HepG2 (cell line): ENCODE measurements at regions not wholly inside any gene's neighbourhood (a gene's known extent, or its start where the extent isn't known, plus 50 kb on each side); places are given as distances from the start of the nearest gene placed in this dataset.

Source experiments
- ATAC-seq: fragments of 200-7000 bp; cut with Tn5 transposase; 3 replicates; pipeline ENCODE4 v1.9.1; 2020; ENCODE audit warnings: mild to moderate bottlenecking, moderate library complexity
- BruUV-seq: library from RNA; stranded (reverse); fragments of 400-500 nt; replicated peaks from 2 replicates; lab custom pipeline; 2021; lab: Mats Ljungman, UMichigan
- CTCF ChIA-PET: fragments of 300-600 bp; formaldehyde crosslinking; extraction: SDS; loops from one replicate; lab custom pipeline; 2021; ENCODE audit warnings: low total read pairs, inconsistent platforms, low intra/inter-chr PET ratio; lab: Yijun Ruan, JAX
- POLR2A ChIA-PET: fragments of 350-600 bp; sonication (Branson Sonifier 250); formaldehyde crosslinking; loops from one replicate; lab custom pipeline; 2020; ENCODE audit warnings: antibody characterized with exemption, inconsistent platforms; lab: Yijun Ruan, JAX
- DNase-seq: peaks from one replicate; pipeline ENCODE4 v3.0.0-alpha.2; 2015; ENCODE audit warnings: low spot score
- FAIRE-seq: peaks from 3 replicates; lab custom pipeline; 2011; peaks lifted over from hg19 to GRCh38; lab: Jason Lieb, UNC
- H2AFZ ChIP-seq: one replicate; pipeline ENCODE4 v1.6.1; 2011; ENCODE audit warnings: low read length, inconsistent platforms
- H3K27ac ChIP-seq: fragments of 300-600 bp; 3 replicates; pipeline ENCODE4 v1.8.0; 2011; ENCODE audit warnings: mixed run types, mild to moderate bottlenecking, mixed read lengths, low read length, inconsistent platforms; ENCODE audit not compliant: insufficient read depth; ENCODE audit errors: extremely low read length
- H3K27me3 ChIP-seq, 2 experiments: fragments of 200-600 bp in 1 of 2; 2 replicates in 1 of 2; 3 replicates in 1 of 2; pipeline versions ENCODE4 v1.6.0 to v1.8.0; 2011; ENCODE audit warnings: low read length in 2 of 2, mild to moderate bottlenecking in 2 of 2, moderate library complexity in 2 of 2, inconsistent platforms in 1 of 2; ENCODE audit not compliant: insufficient read depth in 2 of 2, control insufficient read depth in 1 of 2
- H3K36me3 ChIP-seq, 2 experiments: fragments of 200-600 bp in 1 of 2; replicated peaks in 1 of 2; 2 replicates in 1 of 2; 3 replicates in 1 of 2; pipeline versions ENCODE4 v1.5.1 to v1.8.0; 2011; ENCODE audit warnings: low read length in 2 of 2, inconsistent platforms in 1 of 2; ENCODE audit not compliant: insufficient read depth in 2 of 2, control insufficient read depth in 1 of 2
- H3K4me1 ChIP-seq: 2 replicates; pipeline ENCODE4 v1.5.1; 2012; ENCODE audit warnings: low read length, inconsistent platforms; ENCODE audit not compliant: insufficient read depth
- H3K4me2 ChIP-seq: 2 replicates; pipeline ENCODE4 v1.6.0; 2011; ENCODE audit warnings: low read depth, low read length, inconsistent platforms
- H3K4me3 ChIP-seq, 3 experiments: fragments of 200-600 bp in 1 of 3; sonication (generic), shearing (Covaris generic) in 1 of 3; replicated peaks in 1 of 3; 2 replicates each; pipeline ENCODE4 v1.5.1; 2011 to 2016; ENCODE audit warnings: low read length in 3 of 3, inconsistent platforms in 2 of 3, low read depth in 2 of 3, mild to moderate bottlenecking in 2 of 3, control low read depth in 1 of 3, mixed read lengths in 1 of 3; ENCODE audit not compliant: insufficient read depth in 1 of 3
- H3K79me2 ChIP-seq: one replicate; pipeline ENCODE4 v1.6.1; 2011; ENCODE audit warnings: low read length, inconsistent platforms; ENCODE audit not compliant: insufficient read depth
- H3K9ac ChIP-seq: 2 replicates; pipeline ENCODE4 v1.6.0; 2011; ENCODE audit warnings: mild to moderate bottlenecking, low read depth, low read length, inconsistent platforms; ENCODE audit not compliant: insufficient read depth
- H3K9me3 ChIP-seq: 2 replicates; pipeline ENCODE4 v1.5.1; 2012; ENCODE audit warnings: mild to moderate bottlenecking, low read length
- H4K20me1 ChIP-seq: 2 replicates; pipeline ENCODE4 v1.6.0; 2011; ENCODE audit warnings: inconsistent platforms, mild to moderate bottlenecking, low read length, moderate library complexity; ENCODE audit not compliant: insufficient read depth
- ATM ChIP-seq: fragments of 450-650 bp; IDR thresholded peaks from 2 replicates; pipeline ENCODE4 v1.7.1; 2017; ENCODE audit warnings: mild to moderate bottlenecking, borderline replicate concordance
- E2F5 ChIP-seq: sonication (generic); formaldehyde crosslinking; conservative IDR thresholded peaks from 2 replicates; pipeline ENCODE4 v1.4.0; 2020; ENCODE audit warnings: missing genetic modification reagents
- FOXO4 ChIP-seq: sonication (generic); formaldehyde crosslinking; conservative IDR thresholded peaks from 2 replicates; pipeline ENCODE4 v1.8.1; 2023; ENCODE audit warnings: missing genetic modification reagents
- GTF3A ChIP-seq: sonication (generic); formaldehyde crosslinking; conservative IDR thresholded peaks from 2 replicates; pipeline ENCODE4 v1.4.0; 2020; ENCODE audit warnings: mild to moderate bottlenecking, missing genetic modification reagents
- HOXA9 ChIP-seq: sonication (generic); formaldehyde crosslinking; IDR thresholded peaks from 2 replicates; pipeline ENCODE4 v1.8.1; 2022; ENCODE audit warnings: missing genetic modification reagents, mild to moderate bottlenecking, moderate library complexity, borderline replicate concordance
- IKZF5 ChIP-seq: IDR thresholded peaks from 2 replicates; pipeline ENCODE4 v1.6.1; 2018; ENCODE audit warnings: missing genetic modification reagents, mild to moderate bottlenecking, missing compliant biosample characterization
- ISX ChIP-seq: sonication (generic); formaldehyde crosslinking; conservative IDR thresholded peaks from 2 replicates; pipeline ENCODE4 v1.5.0; 2020; ENCODE audit warnings: missing genetic modification reagents
- KDM2A ChIP-seq: sonication (generic); formaldehyde crosslinking; IDR thresholded peaks from 2 replicates; pipeline ENCODE4 v1.4.0; 2020; ENCODE audit warnings: low read depth, missing genetic modification reagents, borderline replicate concordance
- MED13 ChIP-seq: sonication (generic); formaldehyde crosslinking; IDR thresholded peaks from 2 replicates; pipeline ENCODE4 v1.5.0; 2020; ENCODE audit warnings: missing genetic modification reagents
- RBM39 ChIP-seq: fragments of 200-400 bp; formaldehyde crosslinking; IDR thresholded peaks from one replicate; pipeline ENCODE4 v1.6.1; 2018; ENCODE audit warnings: antibody characterized with exemption, mild to moderate bottlenecking, low read depth, low read length; ENCODE audit not compliant: poor library complexity, severe bottlenecking
- TOPORS ChIP-seq: sonication (generic); formaldehyde crosslinking; IDR thresholded peaks from 2 replicates; pipeline ENCODE4 v1.8.0; 2023; ENCODE audit warnings: mild to moderate bottlenecking, missing genetic modification reagents
- U2AF1 ChIP-seq: fragments of 200-400 bp; formaldehyde crosslinking; optimal IDR thresholded peaks from 2 replicates; pipeline ENCODE3; 2017; ENCODE audit warnings: mild to moderate bottlenecking, low read depth, low read length
- ZBTB3 ChIP-seq: sonication (generic); formaldehyde crosslinking; IDR thresholded peaks from 2 replicates; pipeline ENCODE4 v1.4.0; 2020; ENCODE audit warnings: low read depth, mild to moderate bottlenecking, moderate library complexity, missing genetic modification reagents, borderline replicate concordance
- ZNF512B ChIP-seq: sonication (generic); formaldehyde crosslinking; IDR thresholded peaks from 2 replicates; pipeline ENCODE4 v1.5.1; 2020; ENCODE audit warnings: missing genetic modification reagents, mild to moderate bottlenecking, borderline replicate concordance
- ZNF562 ChIP-seq: sonication (generic); formaldehyde crosslinking; IDR thresholded peaks from 2 replicates; pipeline ENCODE4 v1.8.0; 2022; ENCODE audit warnings: missing genetic modification reagents, borderline replicate concordance
- ZNF577 ChIP-seq: sonication (generic); formaldehyde crosslinking; IDR thresholded peaks from 2 replicates; pipeline ENCODE4 v1.4.0; 2020; ENCODE audit warnings: mild to moderate bottlenecking, low read depth, missing genetic modification reagents, borderline replicate concordance
- ZNF703 ChIP-seq: sonication (generic); formaldehyde crosslinking; IDR thresholded peaks from 2 replicates; pipeline ENCODE4 v1.5.1; 2020; ENCODE audit warnings: missing genetic modification reagents, mild to moderate bottlenecking, moderate library complexity, borderline replicate concordance
- ZNF839 ChIP-seq: sonication (generic); formaldehyde crosslinking; IDR thresholded peaks from 2 replicates; pipeline ENCODE4 v1.4.0; 2020; ENCODE audit warnings: missing genetic modification reagents, mild to moderate bottlenecking, borderline replicate concordance
- WGBS: methylation state at CpG from one replicate; pipeline ENCODE4 v1.1.6; 2017; ENCODE audit warnings: low lambda C conversion rate; 5-methylcytosine and 5-hydroxymethylcytosine counted together
- in situ Hi-C: cut with HindIII; loops from 2 replicates; pipeline ENCODE4 v1.10.0; 2017; ENCODE audit warnings: low pct_unique_long_range_greater_than_20kb; ENCODE audit not compliant: extremely low pct_ligation_motif_present
- intact Hi-C: fragments of 100-400 bp; cut with micrococcal nuclease; formaldehyde crosslinking; loops from one replicate; pipeline ENCODE4 v1.10.0; 2022; ENCODE audit not compliant: unreplicated experiment

- no peak for TF ChIP-seq ZNF512B (CRISPR knock-in tag)
- TF ChIP-seq RBM39 = no peak
- no peak for TF ChIP-seq ZNF703
- TF ChIP-seq ZNF839 (CRISPR knock-in tag) = no peak
These were observed 73.4 kb upstream of the ARHGAP36 start (continued) for GRCh38 chrX:130984782-130985181.

- Histone ChIP-seq H2AFZ (no peak overlapping the region), H3K27ac (no peak overlapping the region)
- no peak for TF ChIP-seq IKZF5 (CRISPR knock-in tag)
- TF ChIP-seq ATM = no peak
- TF ChIP-seq ZNF577 = no peak
- no peak for TF ChIP-seq E2F5 (CRISPR knock-in tag)
- no peak for TF ChIP-seq FOXO4
- no peak for TF ChIP-seq ZNF562
- TF ChIP-seq MED13 = no peak
- TF ChIP-seq KDM2A (CRISPR knock-in tag) = no peak
- no peak for TF ChIP-seq TOPORS (CRISPR knock-in tag)
- TF ChIP-seq HOXA9 (CRISPR knock-in tag) = no peak
- no peak for TF ChIP-seq GTF3A (CRISPR knock-in tag)
- no peak for TF ChIP-seq ISX (CRISPR knock-in tag)
- TF ChIP-seq ZBTB3 (CRISPR knock-in tag) = no peak
- no peak for TF ChIP-seq U2AF1
- TF ChIP-seq, all 625 proteins: peak for 0
- H3K4me1 ChIP-seq = no peaks in the 10 kb centered on the region
- no peak overlapping the region for H3K4me3 ChIP-seq
- ChIA-PET CTCF (no interaction called here), POLR2A (no interaction called here)
- intact Hi-C loops = no loop called here
- ATAC-seq = no peak
- 44% methylated on average over 3 of the region's 4 CpGs for WGBS
- in situ Hi-C loops = loop anchor here (25.0 kb wide), 1 partner anchor 375 kb away; no protein-coding TSS in a partner anchor
- BruUV-seq = no TSS peak
- no peak overlapping the region for H3K9ac ChIP-seq
- H3K4me2 ChIP-seq = no peak overlapping the region
- DNase-seq = no peak
- H3K79me2 ChIP-seq = no peaks in the 10 kb centered on the region
- no peak for FAIRE-seq
- no peaks in the 10 kb centered on the region for H3K36me3 ChIP-seq
- H3K27me3 ChIP-seq = no peaks in the 10 kb centered on the region
- H4K20me1 ChIP-seq = no peaks in the 10 kb centered on the region
- H3K9me3 ChIP-seq = no peaks in the 10 kb centered on the region
These were observed 70.9 kb upstream of the ARHGAP36 start for GRCh38 chrX:130987241-130987640.
